MCF 10A (cell line): ENCODE measurements at regions not wholly inside any gene's neighbourhood (a gene's known extent, or its start where the extent isn't known, plus 50 kb on each side); places are given as distances from the start of the nearest gene placed in this dataset.

ENCODE experiments used
- BruUV-seq: library from RNA; stranded (reverse); fragments of 400-500 nt; replicated peaks from 2 replicates; lab custom pipeline; 2021; lab: Mats Ljungman, UMichigan
- CTCF ChIA-PET: fragments of 300-600 bp; sonication (Branson Sonifier 250); formaldehyde crosslinking; extraction: SDS; loops from one replicate; lab custom pipeline; 2021; ENCODE audit warnings: antibody characterized with exemption, inconsistent platforms; lab: Yijun Ruan, JAX
- POLR2A ChIA-PET: fragments of 300-600, 350-650 bp; sonication (Branson Sonifier 250); formaldehyde crosslinking; extraction: SDS; loops from one replicate; lab custom pipeline; 2020; ENCODE audit warnings: antibody characterized with exemption, inconsistent platforms; lab: Yijun Ruan, JAX
- DNase-seq: peaks from one replicate; pipeline ENCODE4 v3.0.0-alpha.2; 2018; ENCODE audit not compliant: unreplicated experiment
- H3K27ac Mint-ChIP-seq: one replicate; pipeline ENCODE4 v1.8.0; 2022; ENCODE audit warnings: mild to moderate bottlenecking, low read depth, mixed read lengths; ENCODE audit not compliant: unreplicated experiment
- H3K27me3 Mint-ChIP-seq: one replicate; pipeline ENCODE4 v1.8.0; 2022; ENCODE audit warnings: mixed read lengths; ENCODE audit not compliant: insufficient read depth, unreplicated experiment
- H3K36me3 Mint-ChIP-seq: one replicate; pipeline ENCODE4 v1.8.0; 2022; ENCODE audit warnings: mild to moderate bottlenecking, moderate library complexity, mixed read lengths; ENCODE audit not compliant: insufficient read depth, unreplicated experiment
- H3K4me1 Mint-ChIP-seq: one replicate; pipeline ENCODE4 v1.8.0; 2022; ENCODE audit warnings: mixed read lengths; ENCODE audit not compliant: insufficient read depth, unreplicated experiment
- H3K4me3 Mint-ChIP-seq: one replicate; pipeline ENCODE4 v1.8.0; 2022; ENCODE audit warnings: mild to moderate bottlenecking, moderate library complexity, mixed read lengths; ENCODE audit not compliant: unreplicated experiment
- H3K9me3 Mint-ChIP-seq: one replicate; pipeline ENCODE4 v1.8.0; 2022; ENCODE audit warnings: mixed read lengths; ENCODE audit not compliant: unreplicated experiment
- CTCF ChIP-seq: fragments of 200-600 bp; IDR thresholded peaks from one replicate; pipeline ENCODE4 v1.8.0; 2022; ENCODE audit warnings: antibody characterized with exemption, mild to moderate bottlenecking; ENCODE audit not compliant: unreplicated experiment
- intact Hi-C: fragments of 100-400 bp; cut with micrococcal nuclease; formaldehyde crosslinking; loops from 2 replicates; pipeline ENCODE4 v1.14.1; 2022

GRCh38 chr2:204453730-204454167 is 91.5 kb upstream of the PARD3B start:
- no peaks in the 10 kb centered on the region for H3K27me3 Mint-ChIP-seq
- ChIA-PET CTCF (no interaction called here), POLR2A (no interaction called here)
- no peaks in the 10 kb centered on the region for H3K9me3 Mint-ChIP-seq
- H3K36me3 Mint-ChIP-seq = no peaks in the 10 kb centered on the region
- H3K4me3 Mint-ChIP-seq = no peak overlapping the region
- DNase-seq = no peak
- H3K27ac Mint-ChIP-seq = peak overlapping the region; percentile 30
- peaks cover 7% of the 10 kb centered on the region for H3K4me1 Mint-ChIP-seq
- no TSS peak for BruUV-seq
- no peak for TF ChIP-seq CTCF
- intact Hi-C loops = loop anchor here (5.0 kb wide), 1 partner anchor 94 kb away; the partner anchor contains the start of gene PARD3B

- ChIA-PET POLR2A (no interaction called here), CTCF (no interaction called here)
- no peak overlapping the region for H3K4me3 Mint-ChIP-seq
- no TSS peak for BruUV-seq
- no peak overlapping the region for H3K27ac Mint-ChIP-seq
- no peaks in the 10 kb centered on the region for H3K27me3 Mint-ChIP-seq
- no peaks in the 10 kb centered on the region for H3K36me3 Mint-ChIP-seq
- no peak for DNase-seq
- TF ChIP-seq CTCF = no peak
- H3K4me1 Mint-ChIP-seq = peaks cover 7% of the 10 kb centered on the region
- intact Hi-C loops = loop anchor here (5.0 kb wide), 1 partner anchor 92 kb away; the partner anchor contains the start of gene PARD3B
- no peaks in the 10 kb centered on the region for H3K9me3 Mint-ChIP-seq
These were observed 90.4 kb upstream of the PARD3B start for GRCh38 chr2:204454672-204455380.

GRCh38 chr2:204468746-204469429 is 76.4 kb upstream of the PARD3B start:
- POLR2A ChIA-PET = interaction anchor here (0.6 to 1.4 kb wide), 2 partner anchors 17 to 96 kb away, joined by 3 read pairs; no protein-coding TSS in a partner anchor
- no peak overlapping the region for H3K27ac Mint-ChIP-seq

More at GRCh38 chr2:204468746-204469429, 76.4 kb upstream of the PARD3B start:
- no TSS peak for BruUV-seq
- intact Hi-C loops = no loop called here
- H3K4me1 Mint-ChIP-seq = peaks cover 14% of the 10 kb centered on the region
- DNase-seq = peak; percentile 19
- H3K36me3 Mint-ChIP-seq = no peaks in the 10 kb centered on the region
- no peak overlapping the region for H3K4me3 Mint-ChIP-seq
- CTCF ChIA-PET = interaction anchor here (0.7 kb wide), 1 partner anchor 674 kb away, joined by 3 read pairs; no protein-coding TSS in a partner anchor
- H3K9me3 Mint-ChIP-seq = no peaks in the 10 kb centered on the region
- no peak for TF ChIP-seq CTCF
- H3K27me3 Mint-ChIP-seq = no peaks in the 10 kb centered on the region
